ENCODE measurements at regions not wholly inside any gene's neighbourhood (a gene's known extent, or its start where the extent isn't known, plus 50 kb on each side); places are given as distances from the start of the nearest gene placed in this dataset.

- Histone ChIP-seq H3K9me3 (ENCODE audit: low read length) (no peaks in the 10 kb centered on the region), H3K27me3 (ENCODE audit: insufficient read depth, low read depth, low read length) (no peaks in the 10 kb centered on the region), H3K36me3 (ENCODE audit: insufficient read depth, low read length) (no peaks in the 10 kb centered on the region), H3K79me2 (replicated peaks; ENCODE audit: insufficient read depth, low read length) (no peaks in the 10 kb centered on the region), H2AFZ (ENCODE audit: low read depth, low read length) (no peak overlapping the region), H4K20me1 (ENCODE audit: insufficient read depth) (no peaks in the 10 kb centered on the region), H3F3A (ENCODE audit: insufficient read depth, low read length, poor library complexity, severe bottlenecking) (no peaks in the 10 kb centered on the region), H3K9ac (ENCODE audit: low read length) (no peak overlapping the region), H3K4me2 (ENCODE audit: low read length) (no peak overlapping the region), H3K9me2 (ENCODE audit: insufficient read depth, low read length) (no peaks in the 10 kb centered on the region), H3K27ac (ENCODE audit: low read length) (no peak overlapping the region), H3K4me3 (ENCODE audit: low read length) (no peak overlapping the region)
- TF ChIP-seq CTCF (IDR thresholded peaks at IDR 0.05; ENCODE audit: poor library complexity, severe bottlenecking) (no peak), TAF1 (IDR thresholded peaks at IDR 0.05; ENCODE audit: low read depth) (no peak)
Measured at GRCh38 chr11:128231845-128232410, 355.4 kb downstream of the ETS1 start.

- Histone ChIP-seq H2AFZ (ENCODE audit: low read depth, low read length) (no peak overlapping the region), H4K20me1 (ENCODE audit: insufficient read depth) (no peaks in the 10 kb centered on the region), H3K27ac (ENCODE audit: low read length) (no peak overlapping the region), H3K9ac (ENCODE audit: low read length) (no peak overlapping the region), H3K9me3 (ENCODE audit: low read length) (no peaks in the 10 kb centered on the region), H3K27me3 (ENCODE audit: insufficient read depth, low read depth, low read length) (no peaks in the 10 kb centered on the region), H3F3A (ENCODE audit: insufficient read depth, low read length, poor library complexity, severe bottlenecking) (no peaks in the 10 kb centered on the region), H3K4me3 (ENCODE audit: low read length) (no peak overlapping the region), H3K36me3 (ENCODE audit: insufficient read depth, low read length) (no peaks in the 10 kb centered on the region), H3K9me2 (ENCODE audit: insufficient read depth, low read length) (no peaks in the 10 kb centered on the region), H3K4me2 (ENCODE audit: low read length) (no peak overlapping the region), H3K79me2 (replicated peaks; ENCODE audit: insufficient read depth, low read length) (no peaks in the 10 kb centered on the region)
- no peak for TF ChIP-seq SMC3 (conservative IDR thresholded peaks at IDR 0.05; ENCODE audit: poor library complexity)
- TF ChIP-seq MXI1 (conservative IDR thresholded peaks at IDR 0.05; ENCODE audit: poor library complexity, severe bottlenecking), result no peak
- no peak for TF ChIP-seq RAD21 (conservative IDR thresholded peaks at IDR 0.05)
- no peak for TF ChIP-seq REST (IDR thresholded peaks at IDR 0.05; ENCODE audit: borderline replicate concordance)
Measured at GRCh38 chr11:128227466-128227865, 359.9 kb downstream of the ETS1 start.

GRCh38 chr11:128226106-128226716 lies 361.1 kb downstream of the ETS1 start:
- Histone ChIP-seq H3K4me2 (ENCODE audit: low read length) (no peak overlapping the region), H3K79me2 (replicated peaks; ENCODE audit: insufficient read depth, low read length) (no peaks in the 10 kb centered on the region), H3K36me3 (ENCODE audit: insufficient read depth, low read length) (no peaks in the 10 kb centered on the region), H3K4me3 (ENCODE audit: low read length) (no peak overlapping the region), H3K9me3 (ENCODE audit: low read length) (no peaks in the 10 kb centered on the region), H3K27ac (ENCODE audit: low read length) (no peak overlapping the region), H4K20me1 (ENCODE audit: insufficient read depth) (no peaks in the 10 kb centered on the region), H3F3A (ENCODE audit: insufficient read depth, low read length, poor library complexity, severe bottlenecking) (no peaks in the 10 kb centered on the region), H3K27me3 (ENCODE audit: insufficient read depth, low read depth, low read length) (no peaks in the 10 kb centered on the region), H3K9me2 (ENCODE audit: insufficient read depth, low read length) (no peaks in the 10 kb centered on the region), H3K9ac (ENCODE audit: low read length) (no peak overlapping the region), H2AFZ (ENCODE audit: low read depth, low read length) (no peak overlapping the region)
- TF ChIP-seq SMC3 (conservative IDR thresholded peaks at IDR 0.05; ENCODE audit: poor library complexity) (no peak), TAF1 (IDR thresholded peaks at IDR 0.05; ENCODE audit: low read depth) (no peak), EP300 (conservative IDR thresholded peaks at IDR 0.05; ENCODE audit: poor library complexity, severe bottlenecking) (no peak), REST (IDR thresholded peaks at IDR 0.05; ENCODE audit: borderline replicate concordance) (no peak), RAD21 (conservative IDR thresholded peaks at IDR 0.05) (no peak), EZH2 (IDR thresholded peaks at IDR 0.05; ENCODE audit: borderline replicate concordance, insufficient read depth, low read length, poor library complexity, severe bottlenecking) (no peak), CTCF (IDR thresholded peaks at IDR 0.05; ENCODE audit: poor library complexity, severe bottlenecking) (no peak), POLR2AphosphoS5 (IDR thresholded peaks at IDR 0.05) (no peak), MXI1 (conservative IDR thresholded peaks at IDR 0.05; ENCODE audit: poor library complexity, severe bottlenecking) (no peak)
